NCI-H1105 (cell line): ENCODE measurements at regions not wholly inside any gene's neighbourhood (a gene's known extent, or its start where the extent isn't known, plus 50 kb on each side); places are given as distances from the start of the nearest gene placed in this dataset.

Experiments
- DNase-seq: peaks from one replicate; lab custom pipeline; 2025; lab: John Stamatoyannopoulos, UW

DNA sequence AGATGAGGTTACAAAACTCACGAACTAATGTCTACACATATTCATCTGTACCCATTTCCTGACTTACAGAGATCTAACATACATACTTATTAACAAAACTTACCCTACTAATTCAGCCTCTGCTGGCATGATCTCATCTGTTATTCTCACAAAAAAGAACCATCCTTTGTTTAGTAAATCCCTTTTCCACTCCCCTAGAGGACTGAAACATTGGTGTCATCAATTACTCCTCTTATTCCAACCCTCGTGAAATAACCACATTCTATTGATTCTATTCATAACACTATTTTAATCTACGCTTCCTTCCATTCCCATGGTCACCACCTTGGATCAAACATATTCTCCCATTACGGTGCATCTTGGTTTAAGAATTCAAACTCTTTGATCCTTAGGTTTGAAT, 505.9 kb downstream of the SI start:
- no peak for DNase-seq

- no peak for DNase-seq
Measured at GRCh38 chr3:164550857-164551256, 527.4 kb downstream of the SI start.

- DNase-seq: peak; percentile 12
Measured at GRCh38 chr3:164539215-164539614, 539.1 kb downstream of the SI start.

DNA sequence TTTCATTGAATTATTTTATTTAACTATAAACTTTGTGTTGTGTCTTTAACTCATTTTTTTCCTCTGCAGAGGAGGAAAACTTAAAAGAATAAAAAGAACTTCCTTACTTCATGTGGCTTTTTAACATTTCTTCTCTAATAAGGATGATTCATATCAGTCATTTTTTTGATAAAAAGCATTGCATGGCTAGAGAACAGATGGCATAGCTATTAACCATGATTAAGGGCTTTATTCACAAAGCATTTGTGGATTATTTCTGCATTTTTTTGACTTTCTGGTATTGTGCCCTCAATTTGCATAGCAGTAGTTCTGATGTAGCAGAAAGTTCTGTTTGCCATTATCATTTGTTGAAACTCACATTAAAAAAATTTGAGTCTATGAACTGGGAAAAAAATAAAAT, 540.8 kb downstream of the SI start:
- no peak for DNase-seq

- DNase-seq: peak; percentile 4
Measured at GRCh38 chr3:164533275-164533674, 545.0 kb downstream of the SI start.

GRCh38 chr3:164526250-164526649, 552.0 kb downstream of the SI start:
- DNase-seq: no peak

DNA sequence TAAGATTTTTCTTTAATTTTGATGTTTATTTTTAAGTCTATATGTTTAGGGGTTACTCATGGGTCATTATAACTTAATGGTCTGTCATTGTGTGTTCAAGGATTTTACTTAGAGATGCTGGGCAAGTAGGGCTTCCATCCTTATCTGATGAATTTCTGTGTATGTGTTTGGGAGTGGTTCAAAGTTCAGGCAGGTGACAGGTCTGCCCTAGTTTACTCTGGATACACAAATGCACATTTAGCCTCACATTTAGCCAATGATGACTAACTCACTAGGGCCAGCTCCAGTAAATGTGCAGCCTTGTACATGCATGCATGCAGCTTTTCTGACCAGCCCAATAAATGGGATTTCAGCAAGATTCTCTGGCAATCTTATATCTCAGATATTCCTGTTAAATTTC, 554.1 kb downstream of the SI start:
- no peak for DNase-seq

DNA sequence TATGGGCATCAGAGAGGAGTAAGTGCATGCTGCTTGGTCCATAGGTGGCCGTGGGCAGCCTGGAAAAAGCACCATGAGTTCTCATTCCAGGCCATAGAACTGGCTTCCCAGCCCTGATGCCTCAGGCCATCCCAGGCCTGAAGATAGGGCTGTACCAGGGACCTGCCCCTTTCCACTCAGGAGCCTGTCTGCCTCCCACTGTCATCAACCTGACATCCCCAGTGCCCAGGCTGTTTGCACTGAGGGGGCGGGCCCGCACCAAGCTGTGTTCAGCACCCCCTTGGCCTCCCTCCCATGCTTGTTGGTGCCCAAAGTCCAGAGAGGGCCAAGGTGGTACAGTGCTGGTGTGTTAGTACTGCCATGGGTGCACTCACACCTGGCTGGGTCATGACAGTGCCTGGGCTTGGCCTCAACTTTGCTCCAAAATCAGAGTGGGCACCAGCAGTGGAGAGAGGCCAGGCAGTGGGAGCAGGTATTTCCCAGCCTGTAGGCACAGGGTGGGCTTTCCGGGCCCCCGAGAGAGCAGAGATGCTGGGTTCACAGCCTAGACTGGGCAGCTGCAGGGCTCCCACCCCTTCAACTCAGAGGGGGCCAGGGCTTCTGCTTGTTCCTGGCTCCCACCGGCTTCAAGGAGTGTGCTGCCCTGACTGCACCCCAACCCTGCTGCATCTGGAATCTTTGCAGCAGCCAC, 556.1 kb downstream of the SI start:
- no peak for DNase-seq

- DNase-seq: no peak
Measured at GRCh38 chr3:164521644-164522043, 556.7 kb downstream of the SI start.

- no peak for DNase-seq
Measured at GRCh38 chr3:164521139-164521538, 557.2 kb downstream of the SI start.

- no peak for DNase-seq
Measured at GRCh38 chr3:164515256-164515655, 563.0 kb downstream of the SI start.

DNA sequence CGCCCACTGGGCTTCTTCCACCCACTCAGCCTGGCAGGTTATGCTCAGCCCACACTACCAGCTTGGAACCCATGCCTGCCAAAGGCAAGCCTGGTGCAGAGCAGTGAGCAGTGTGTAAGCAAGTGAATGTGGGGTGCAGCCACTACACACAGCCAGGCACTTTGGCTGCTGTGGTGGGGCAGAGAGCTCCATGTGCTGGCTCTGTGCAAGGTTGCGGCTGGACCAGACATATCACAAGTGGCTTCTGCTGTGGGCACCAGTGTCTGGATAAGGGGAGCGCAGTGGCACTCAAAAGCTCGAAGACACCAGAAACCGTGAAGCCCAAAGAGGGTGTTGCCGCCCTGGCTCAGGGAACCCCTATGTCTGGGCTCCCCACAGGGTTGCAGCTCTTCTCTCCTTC, 563.7 kb downstream of the SI start:
- DNase-seq: no peak

GRCh38 chr3:164507886-164508285, 570.4 kb downstream of the SI start:
- no peak for DNase-seq

DNA sequence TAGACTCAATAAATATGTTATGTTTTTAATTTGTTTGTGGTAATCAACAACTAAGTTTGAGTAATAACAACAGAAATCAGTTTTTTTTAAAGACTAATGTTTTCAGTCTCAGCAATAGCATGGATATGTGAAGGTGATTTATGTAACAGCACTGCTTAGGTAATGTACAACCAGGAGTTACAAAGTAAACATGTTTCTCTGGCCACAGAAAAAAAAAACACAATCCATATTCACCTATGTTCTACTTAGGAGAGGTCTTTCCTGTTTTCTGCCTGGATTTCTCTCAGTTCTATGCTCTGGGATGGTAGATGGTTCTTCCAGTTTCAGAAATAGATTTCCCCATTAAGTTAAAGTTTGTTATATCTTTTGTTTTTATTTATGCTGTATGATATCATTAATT, 579.4 kb downstream of the SI start:
- DNase-seq: no peak

GRCh38 chr3:164488893-164489292, 589.4 kb downstream of the SI start:
- no peak for DNase-seq

- DNase-seq: no peak
Measured at GRCh38 chr3:164486150-164486549, 592.1 kb downstream of the SI start.

- peak; percentile 64 for DNase-seq
Measured at GRCh38 chr3:164479978-164480377, 598.3 kb downstream of the SI start.

DNA sequence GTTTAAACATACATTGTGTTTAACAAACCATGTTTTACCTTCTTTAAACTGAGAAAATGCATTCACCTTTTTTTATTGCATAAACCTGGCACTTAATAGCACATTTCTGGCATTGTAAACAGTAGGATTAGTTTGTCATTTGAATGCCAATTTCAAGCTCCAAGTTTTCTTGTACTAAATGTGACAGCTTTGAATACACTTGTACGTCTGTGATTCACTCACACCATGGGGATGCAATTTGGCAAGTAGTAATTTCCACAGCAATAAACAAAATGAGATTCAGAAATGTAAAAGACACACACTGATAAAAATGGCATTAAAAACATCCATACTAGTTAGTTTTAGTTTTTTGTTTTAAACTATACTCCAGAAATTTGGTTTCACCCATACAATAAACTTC, 598.9 kb downstream of the SI start:
- peak; percentile 33 for DNase-seq

DNA sequence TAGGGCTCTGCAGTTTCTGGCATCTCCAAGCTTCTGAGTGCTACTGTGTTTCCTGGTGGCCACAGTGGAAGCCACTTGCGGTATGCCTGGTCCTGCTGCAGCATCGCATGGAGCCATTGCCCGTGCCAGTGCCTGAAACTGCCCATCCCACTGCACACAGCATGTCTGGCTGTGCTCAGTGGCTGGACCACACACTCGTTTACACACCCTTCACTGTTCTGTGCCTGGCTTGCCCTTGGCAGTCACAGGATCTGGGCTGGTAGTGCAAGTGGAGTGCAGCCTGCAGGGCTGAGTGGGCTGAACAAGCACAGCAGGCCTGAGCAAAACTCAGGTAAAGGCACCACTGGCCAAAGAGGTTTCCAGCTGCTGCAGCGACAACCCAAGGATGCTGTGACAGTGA, 600.0 kb downstream of the SI start:
- DNase-seq: no peak

DNA sequence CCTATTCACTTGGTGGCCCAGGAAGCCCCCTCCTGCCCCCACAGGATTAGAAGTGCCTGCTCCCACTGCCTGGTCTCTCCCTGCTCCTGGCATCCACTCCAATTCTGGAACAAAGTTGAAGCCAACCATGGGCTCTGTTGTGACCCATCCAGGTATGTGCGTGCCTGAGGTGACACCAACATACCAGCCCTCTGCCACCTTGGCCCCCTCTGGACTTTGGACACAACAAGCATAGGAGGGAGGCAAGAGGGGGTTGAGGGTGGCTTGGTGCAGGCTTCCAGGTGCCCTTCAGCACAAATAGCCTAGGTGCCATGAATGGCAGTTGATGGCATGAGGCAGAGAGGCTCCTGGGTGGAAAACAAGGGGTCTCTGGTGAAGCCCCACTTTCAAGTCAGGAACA, 600.9 kb downstream of the SI start:
- DNase-seq: no peak

GRCh38 chr3:164476631-164477030, 601.7 kb downstream of the SI start:
- DNase-seq: no peak

- DNase-seq: no peak
Measured at GRCh38 chr3:164470471-164470870, 607.8 kb downstream of the SI start.

GRCh38 chr3:164468055-164468454, 610.2 kb downstream of the SI start:
- DNase-seq: no peak

- no peak for DNase-seq
Measured at GRCh38 chr3:164467007-164467406, 611.3 kb downstream of the SI start.

GRCh38 chr3:164465172-164465571, 613.1 kb downstream of the SI start:
- no peak for DNase-seq
